ENCODE measurements at regions not wholly inside any gene's neighbourhood (a gene's known extent, or its start where the extent isn't known, plus 50 kb on each side); places are given as distances from the start of the nearest gene placed in this dataset.

GRCh38 chr1:203995228-203995627, 77.7 kb upstream of the SOX13 start:
- TF ChIP-seq POLR2A (IDR thresholded peaks at IDR 0.05) (no peak), CTCF (IDR thresholded peaks at IDR 0.05 in 8 of 11, conservative IDR thresholded peaks at IDR 0.05 in 3 of 11) (no peak)
